Neural cell (in vitro differentiated cells): ENCODE measurements at regions not wholly inside any gene's neighbourhood (a gene's known extent, or its start where the extent isn't known, plus 50 kb on each side); places are given as distances from the start of the nearest gene placed in this dataset.

Experiments
- EP300 ChIP-seq: fragments of 450-650 bp; conservative IDR thresholded peaks from 2 replicates; pipeline ENCODE4 v1.6.1; 2014; ENCODE audit warnings: antibody characterized with exemption, mild to moderate bottlenecking, moderate library complexity; ENCODE audit not compliant: poor library complexity, severe bottlenecking
- EZH2 ChIP-seq: fragments of 200-600, 300-800 bp; shearing (Covaris generic), sonication (generic); IDR thresholded peaks from 2 replicates; pipeline ENCODE4 v1.6.1; 2014; ENCODE audit warnings: antibody characterized with exemption, low read length, borderline replicate concordance, mild to moderate bottlenecking; ENCODE audit not compliant: insufficient read depth, poor library complexity, severe bottlenecking
- POLR2AphosphoS5 ChIP-seq: IDR thresholded peaks from 2 replicates; pipeline ENCODE4 v1.6.1; 2012
- RAD21 ChIP-seq: fragments of 450-650 bp; conservative IDR thresholded peaks from 2 replicates; pipeline ENCODE4 v1.6.1; 2014; ENCODE audit warnings: antibody characterized with exemption, mild to moderate bottlenecking, moderate library complexity
- SMC3 ChIP-seq: fragments of 450-650 bp; conservative IDR thresholded peaks from 2 replicates; pipeline ENCODE4 v1.6.1; 2014; ENCODE audit warnings: antibody characterized with exemption, mild to moderate bottlenecking, moderate library complexity; ENCODE audit not compliant: poor library complexity
- TAF1 ChIP-seq: IDR thresholded peaks from 2 replicates; pipeline ENCODE4 v1.6.1; 2012; ENCODE audit warnings: low read depth
- TF ChIP-seq, protein P1 (sequence below): fragments of 450-650 bp; IDR thresholded peaks from 2 replicates; pipeline ENCODE4 v1.5.1; 2014; ENCODE audit warnings: antibody characterized with exemption, mild to moderate bottlenecking, moderate library complexity; ENCODE audit not compliant: poor library complexity, severe bottlenecking
- TF ChIP-seq, protein P2 (sequence below): IDR thresholded peaks from 2 replicates; pipeline ENCODE4 v1.6.1; 2012; ENCODE audit warnings: borderline replicate concordance

DNA sequence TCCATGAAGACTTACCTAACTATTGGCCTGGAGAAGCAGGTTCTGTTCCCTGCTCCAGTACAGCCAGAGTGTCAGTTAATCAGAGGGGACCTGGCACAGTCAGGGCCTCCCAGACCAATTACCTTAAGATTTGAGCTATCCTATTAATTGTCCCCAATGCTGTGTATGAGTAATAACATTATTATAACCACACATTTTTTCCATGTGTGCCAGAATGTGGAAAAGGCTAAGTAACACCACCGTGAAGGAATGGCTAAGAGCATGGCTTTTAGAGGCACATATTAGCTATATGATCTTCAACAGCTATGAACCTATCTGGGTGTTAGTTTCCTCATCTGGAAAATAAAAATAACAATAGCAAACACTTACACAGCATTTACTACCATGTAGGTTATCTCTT is 111.1 kb upstream of the RAP1B start:
- TF ChIP-seq EP300 (no peak), POLR2AphosphoS5 (no peak), EZH2 (no peak), TAF1 (no peak), RAD21 (no peak), SMC3 (no peak)
- TF ChIP-seq, protein P1, sequence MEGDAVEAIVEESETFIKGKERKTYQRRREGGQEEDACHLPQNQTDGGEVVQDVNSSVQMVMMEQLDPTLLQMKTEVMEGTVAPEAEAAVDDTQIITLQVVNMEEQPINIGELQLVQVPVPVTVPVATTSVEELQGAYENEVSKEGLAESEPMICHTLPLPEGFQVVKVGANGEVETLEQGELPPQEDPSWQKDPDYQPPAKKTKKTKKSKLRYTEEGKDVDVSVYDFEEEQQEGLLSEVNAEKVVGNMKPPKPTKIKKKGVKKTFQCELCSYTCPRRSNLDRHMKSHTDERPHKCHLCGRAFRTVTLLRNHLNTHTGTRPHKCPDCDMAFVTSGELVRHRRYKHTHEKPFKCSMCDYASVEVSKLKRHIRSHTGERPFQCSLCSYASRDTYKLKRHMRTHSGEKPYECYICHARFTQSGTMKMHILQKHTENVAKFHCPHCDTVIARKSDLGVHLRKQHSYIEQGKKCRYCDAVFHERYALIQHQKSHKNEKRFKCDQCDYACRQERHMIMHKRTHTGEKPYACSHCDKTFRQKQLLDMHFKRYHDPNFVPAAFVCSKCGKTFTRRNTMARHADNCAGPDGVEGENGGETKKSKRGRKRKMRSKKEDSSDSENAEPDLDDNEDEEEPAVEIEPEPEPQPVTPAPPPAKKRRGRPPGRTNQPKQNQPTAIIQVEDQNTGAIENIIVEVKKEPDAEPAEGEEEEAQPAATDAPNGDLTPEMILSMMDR: no peak
- TF ChIP-seq, protein P2, sequence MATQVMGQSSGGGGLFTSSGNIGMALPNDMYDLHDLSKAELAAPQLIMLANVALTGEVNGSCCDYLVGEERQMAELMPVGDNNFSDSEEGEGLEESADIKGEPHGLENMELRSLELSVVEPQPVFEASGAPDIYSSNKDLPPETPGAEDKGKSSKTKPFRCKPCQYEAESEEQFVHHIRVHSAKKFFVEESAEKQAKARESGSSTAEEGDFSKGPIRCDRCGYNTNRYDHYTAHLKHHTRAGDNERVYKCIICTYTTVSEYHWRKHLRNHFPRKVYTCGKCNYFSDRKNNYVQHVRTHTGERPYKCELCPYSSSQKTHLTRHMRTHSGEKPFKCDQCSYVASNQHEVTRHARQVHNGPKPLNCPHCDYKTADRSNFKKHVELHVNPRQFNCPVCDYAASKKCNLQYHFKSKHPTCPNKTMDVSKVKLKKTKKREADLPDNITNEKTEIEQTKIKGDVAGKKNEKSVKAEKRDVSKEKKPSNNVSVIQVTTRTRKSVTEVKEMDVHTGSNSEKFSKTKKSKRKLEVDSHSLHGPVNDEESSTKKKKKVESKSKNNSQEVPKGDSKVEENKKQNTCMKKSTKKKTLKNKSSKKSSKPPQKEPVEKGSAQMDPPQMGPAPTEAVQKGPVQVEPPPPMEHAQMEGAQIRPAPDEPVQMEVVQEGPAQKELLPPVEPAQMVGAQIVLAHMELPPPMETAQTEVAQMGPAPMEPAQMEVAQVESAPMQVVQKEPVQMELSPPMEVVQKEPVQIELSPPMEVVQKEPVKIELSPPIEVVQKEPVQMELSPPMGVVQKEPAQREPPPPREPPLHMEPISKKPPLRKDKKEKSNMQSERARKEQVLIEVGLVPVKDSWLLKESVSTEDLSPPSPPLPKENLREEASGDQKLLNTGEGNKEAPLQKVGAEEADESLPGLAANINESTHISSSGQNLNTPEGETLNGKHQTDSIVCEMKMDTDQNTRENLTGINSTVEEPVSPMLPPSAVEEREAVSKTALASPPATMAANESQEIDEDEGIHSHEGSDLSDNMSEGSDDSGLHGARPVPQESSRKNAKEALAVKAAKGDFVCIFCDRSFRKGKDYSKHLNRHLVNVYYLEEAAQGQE: no peak
